ENCODE measurements at regions not wholly inside any gene's neighbourhood (a gene's known extent, or its start where the extent isn't known, plus 50 kb on each side); places are given as distances from the start of the nearest gene placed in this dataset.

GRCh38 chr2:122867941-122868340 is 1112.5 kb downstream of the TSN start:
- no peak for DNase-seq
- Histone ChIP-seq H3K9ac (ENCODE audit: low read length in 3 of 3) (no peak overlapping the region), H3K4me1 (ENCODE audit: control insufficient read depth in 2 of 3, insufficient read depth in 2 of 3, low read depth in 1 of 3, low read length in 3 of 3) (no peaks in the 10 kb centered on the region), H3K36me3 (ENCODE audit: control insufficient read depth in 2 of 3, insufficient read depth in 3 of 3, low read length in 3 of 3) (no peaks in the 10 kb centered on the region), H3K27me3 (ENCODE audit: control insufficient read depth, insufficient read depth, low read length) (no peaks in the 10 kb centered on the region), H3K9me3 (ENCODE audit: control insufficient read depth in 2 of 3, insufficient read depth in 1 of 3, low read length in 3 of 3) (no peaks in the 10 kb centered on the region), H3K4me3 (ENCODE audit: low read length in 3 of 3) (no peak overlapping the region), H3K27ac (ENCODE audit: low read depth in 2 of 2, low read length in 2 of 2) (no peak overlapping the region)
- no peak for TF ChIP-seq CTCF (IDR thresholded peaks at IDR 0.05; ENCODE audit: borderline replicate concordance, extremely low read depth, insufficient read depth)
- FAIRE-seq: no peak
- intact Hi-C loops (cut with DNase I): no loop called here

GRCh38 chr2:122868646-122869275 is 1113.3 kb downstream of the TSN start:
- TF ChIP-seq CTCF (IDR thresholded peaks at IDR 0.05; ENCODE audit: borderline replicate concordance, extremely low read depth, insufficient read depth): no peak
- no peaks in the 10 kb centered on the region for H3K36me3 ChIP-seq (ENCODE audit: control insufficient read depth in 2 of 3, insufficient read depth in 3 of 3, low read length in 3 of 3)
- no peak overlapping the region for H3K9ac ChIP-seq (ENCODE audit: low read length in 3 of 3)
- intact Hi-C loops (cut with DNase I): no loop called here
- no peaks in the 10 kb centered on the region for H3K27me3 ChIP-seq (ENCODE audit: control insufficient read depth, insufficient read depth, low read length)
- H3K4me3 ChIP-seq (ENCODE audit: low read length in 3 of 3): no peak overlapping the region
- FAIRE-seq (no peak), DNase-seq (no peak)
- H3K4me1 ChIP-seq (ENCODE audit: control insufficient read depth in 2 of 3, insufficient read depth in 2 of 3, low read depth in 1 of 3, low read length in 3 of 3): no peaks in the 10 kb centered on the region
- no peaks in the 10 kb centered on the region for H3K9me3 ChIP-seq (ENCODE audit: control insufficient read depth in 2 of 3, insufficient read depth in 1 of 3, low read length in 3 of 3)
- no peak overlapping the region for H3K27ac ChIP-seq (ENCODE audit: low read depth in 2 of 2, low read length in 2 of 2)

GRCh38 chr2:122873951-122874350 is 1118.5 kb downstream of the TSN start:
- Histone ChIP-seq H3K27ac (ENCODE audit: low read depth in 2 of 2, low read length in 2 of 2) (no peak overlapping the region), H3K4me3 (ENCODE audit: low read length in 3 of 3) (no peak overlapping the region), H3K9me3 (ENCODE audit: control insufficient read depth in 2 of 3, insufficient read depth in 1 of 3, low read length in 3 of 3) (no peaks in the 10 kb centered on the region), H3K36me3 (ENCODE audit: control insufficient read depth in 2 of 3, insufficient read depth in 3 of 3, low read length in 3 of 3) (no peaks in the 10 kb centered on the region), H3K4me1 (ENCODE audit: control insufficient read depth in 2 of 3, insufficient read depth in 2 of 3, low read depth in 1 of 3, low read length in 3 of 3) (no peaks in the 10 kb centered on the region), H3K9ac (ENCODE audit: low read length in 3 of 3) (no peak overlapping the region), H3K27me3 (ENCODE audit: control insufficient read depth, insufficient read depth, low read length) (no peaks in the 10 kb centered on the region)
- no peak for TF ChIP-seq CTCF (IDR thresholded peaks at IDR 0.05; ENCODE audit: borderline replicate concordance, extremely low read depth, insufficient read depth)
- intact Hi-C loops (cut with DNase I): no loop called here
- FAIRE-seq: no peak
- no peak for DNase-seq
